Muscle of back (tissue), 3 donors: ENCODE measurements at regions not wholly inside any gene's neighbourhood (a gene's known extent, or its start where the extent isn't known, plus 50 kb on each side); places are given as distances from the start of the nearest gene placed in this dataset.
A peak's percentile ranks its signal among the peaks of the same experiment; 100 is the strongest.
"Not testable (repeated sequence)": the region's sequence is repeated elsewhere in the genome, so short reads cannot be mapped to it uniquely, and the experiment has no call there.

Experiments used
- DNase-seq, 3 donors: peaks; one replicate each; pipeline versions ENCODE4 v3.0.0 to v3.0.0-alpha.2; 2013

DNA sequence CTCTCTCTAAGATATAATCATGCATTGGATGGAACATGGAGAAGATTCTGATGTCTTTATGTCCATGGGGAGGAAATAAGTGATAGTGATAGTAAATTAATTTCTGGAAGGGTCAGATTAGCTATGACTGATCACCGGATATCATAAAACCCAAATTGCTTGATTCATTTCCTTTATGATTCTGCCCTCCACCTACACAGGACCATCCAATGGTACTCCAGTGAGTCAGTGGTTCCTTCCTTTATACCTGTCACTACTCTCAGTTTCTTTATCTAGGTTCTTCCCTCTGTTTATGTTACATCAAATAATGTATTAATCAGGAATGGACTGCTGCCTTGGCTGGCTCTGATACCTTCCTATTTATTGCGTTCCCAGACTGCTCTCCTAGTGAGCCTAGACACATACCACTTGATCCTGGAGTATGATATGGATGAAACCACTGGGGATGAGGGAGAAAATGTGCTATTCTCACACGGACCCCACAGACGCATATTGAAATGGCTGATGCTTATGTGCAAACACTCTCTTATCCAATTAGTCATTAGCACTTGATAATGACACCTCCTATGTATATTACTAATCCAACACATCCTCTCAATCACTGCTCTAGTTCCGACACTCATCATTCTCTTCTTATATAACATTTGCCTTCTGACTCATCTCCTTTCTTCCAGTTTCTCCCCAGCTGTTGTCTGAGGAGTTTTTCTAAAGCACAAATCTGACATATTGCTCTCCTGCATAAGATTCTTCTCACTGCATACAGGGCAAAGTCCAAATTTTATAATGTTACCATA lies 315.6 kb downstream of the INSIG2 start:
- DNase-seq = no peak

DNA sequence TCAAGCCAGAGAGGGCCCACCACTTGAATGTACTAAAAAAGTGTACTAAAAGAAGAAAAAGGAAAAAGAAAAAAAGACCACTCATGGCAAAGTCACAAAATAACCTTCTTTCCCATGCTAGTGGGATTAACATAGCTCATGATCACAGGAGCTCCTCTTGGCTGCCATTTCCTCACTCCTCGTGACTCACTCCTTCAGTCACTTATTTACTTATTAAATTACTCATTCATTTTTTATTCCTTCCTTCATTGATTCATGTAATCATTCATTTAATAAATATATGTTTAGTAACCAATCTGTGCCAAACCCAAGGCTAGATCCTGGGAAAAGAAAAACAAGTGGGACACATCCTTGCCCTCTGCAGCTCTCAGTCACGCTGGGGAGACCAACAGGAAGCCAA lies 300.5 kb downstream of the INSIG2 start:
- DNase-seq = peak in 1 of 3 donors; percentile 14

DNA sequence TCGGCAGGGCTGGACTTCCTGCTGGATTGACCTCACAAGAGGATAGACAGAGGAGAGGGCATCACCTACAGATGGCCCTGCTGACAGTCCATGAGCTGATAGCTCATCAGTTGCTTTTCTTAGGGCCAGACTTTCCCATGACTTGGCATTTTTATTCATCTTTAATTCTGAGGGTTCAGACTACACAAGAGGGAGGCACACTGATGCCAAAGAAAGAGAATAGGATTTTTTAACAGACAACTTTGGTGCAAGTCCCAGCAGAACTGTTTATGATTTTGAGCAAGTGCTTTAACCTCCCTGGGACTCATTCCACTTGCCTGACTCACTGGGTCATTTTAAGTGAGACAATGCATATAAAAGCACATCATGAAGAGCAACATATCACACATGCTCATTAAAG lies 299.2 kb downstream of the INSIG2 start:
- peak in 1 of 3 donors; percentile 59 for DNase-seq

DNA sequence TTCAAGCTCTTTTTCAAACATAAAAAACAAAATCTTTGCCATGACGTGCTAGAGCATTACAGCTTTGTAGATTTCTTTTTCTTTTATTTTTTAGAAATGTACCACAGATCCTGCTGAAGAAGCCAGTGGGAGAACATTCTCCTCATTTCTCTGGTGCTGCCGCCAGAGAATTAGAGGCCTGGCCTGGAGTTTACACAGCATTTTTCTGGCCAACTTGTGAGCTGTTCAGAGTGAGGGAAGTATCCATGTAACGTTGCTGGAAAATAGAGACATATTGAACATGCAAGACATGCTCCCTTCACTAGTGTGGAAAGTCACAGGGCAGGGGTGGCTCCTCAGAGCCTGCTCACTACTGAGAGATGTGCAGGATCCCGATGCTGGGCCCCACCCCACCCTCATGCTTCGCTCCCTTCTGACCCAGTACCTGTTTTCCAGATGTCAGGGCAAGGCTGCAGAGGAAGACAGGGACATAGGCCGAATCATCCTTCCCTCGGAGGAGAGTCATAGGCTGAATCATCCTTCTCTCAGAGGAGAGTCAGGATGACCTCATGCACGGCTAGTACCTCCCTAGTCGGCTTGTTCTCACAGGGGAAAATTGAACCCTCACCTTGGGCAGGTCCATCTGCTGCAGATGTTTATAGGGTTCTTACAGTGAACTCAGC lies 298.5 kb downstream of the INSIG2 start:
- DNase-seq = peak; percentile 56 to 66 (median 59)

DNA sequence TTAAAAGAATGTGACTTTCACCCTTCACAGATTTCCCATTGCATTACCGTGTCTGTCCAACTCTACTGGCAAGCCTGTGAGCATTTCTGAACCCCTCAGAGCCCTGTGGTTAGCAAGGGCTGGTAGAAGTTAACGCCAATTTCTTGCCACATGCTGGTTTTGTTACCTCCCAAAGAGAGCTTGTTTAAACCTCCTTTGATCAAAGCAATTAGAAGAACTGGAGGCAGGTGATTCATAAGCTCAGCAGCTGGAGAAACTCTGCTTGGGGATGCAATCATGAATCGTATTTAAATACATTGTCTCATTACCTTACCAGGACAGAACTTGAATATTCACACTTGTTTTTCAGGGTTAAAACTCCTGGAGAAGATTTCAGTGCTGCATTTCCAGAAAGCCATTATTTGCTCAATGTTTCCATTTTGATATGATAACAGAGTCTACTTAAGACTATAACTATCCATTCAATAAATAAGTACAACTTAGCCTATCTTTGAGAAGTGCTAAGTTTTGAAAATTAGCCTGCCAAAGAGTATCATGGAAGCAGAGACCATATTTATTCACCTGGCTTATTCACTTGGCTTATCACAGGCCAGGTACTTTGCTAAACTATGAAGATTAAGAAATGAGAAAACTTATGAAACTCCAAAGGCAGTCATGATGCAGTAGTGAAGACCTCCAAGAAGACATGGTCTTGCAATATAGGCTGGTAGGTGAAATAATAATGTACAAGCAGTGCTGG lies 292.8 kb downstream of the INSIG2 start:
- DNase-seq = no peak

DNA sequence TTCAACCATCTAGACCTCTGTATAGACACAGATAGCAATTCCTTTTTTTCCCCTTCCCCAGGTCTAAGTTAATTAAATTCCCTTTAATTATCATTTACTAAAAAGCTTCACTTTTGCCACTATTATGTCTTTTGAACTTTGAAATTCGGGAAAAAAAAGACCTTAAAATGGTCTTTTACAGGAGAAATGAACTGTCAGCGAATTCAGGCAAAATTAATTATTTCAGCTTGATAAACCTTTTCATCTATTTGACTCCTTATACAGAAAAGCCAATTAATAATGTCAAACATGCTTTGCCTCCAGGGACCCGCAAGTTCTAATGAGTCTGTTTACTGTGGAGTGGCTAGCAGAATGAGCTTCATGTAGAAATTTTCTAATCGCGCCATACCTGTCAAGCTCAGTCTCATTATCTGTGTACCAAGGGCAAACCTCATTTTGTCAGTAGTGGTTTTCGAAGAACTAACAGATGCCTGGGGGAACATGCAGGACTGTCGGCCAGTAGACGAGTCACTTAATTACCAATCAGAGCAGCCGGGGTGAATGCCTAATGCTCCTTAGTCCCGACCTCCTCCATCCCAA lies 287.7 kb downstream of the INSIG2 start:
- DNase-seq = no peak

DNA sequence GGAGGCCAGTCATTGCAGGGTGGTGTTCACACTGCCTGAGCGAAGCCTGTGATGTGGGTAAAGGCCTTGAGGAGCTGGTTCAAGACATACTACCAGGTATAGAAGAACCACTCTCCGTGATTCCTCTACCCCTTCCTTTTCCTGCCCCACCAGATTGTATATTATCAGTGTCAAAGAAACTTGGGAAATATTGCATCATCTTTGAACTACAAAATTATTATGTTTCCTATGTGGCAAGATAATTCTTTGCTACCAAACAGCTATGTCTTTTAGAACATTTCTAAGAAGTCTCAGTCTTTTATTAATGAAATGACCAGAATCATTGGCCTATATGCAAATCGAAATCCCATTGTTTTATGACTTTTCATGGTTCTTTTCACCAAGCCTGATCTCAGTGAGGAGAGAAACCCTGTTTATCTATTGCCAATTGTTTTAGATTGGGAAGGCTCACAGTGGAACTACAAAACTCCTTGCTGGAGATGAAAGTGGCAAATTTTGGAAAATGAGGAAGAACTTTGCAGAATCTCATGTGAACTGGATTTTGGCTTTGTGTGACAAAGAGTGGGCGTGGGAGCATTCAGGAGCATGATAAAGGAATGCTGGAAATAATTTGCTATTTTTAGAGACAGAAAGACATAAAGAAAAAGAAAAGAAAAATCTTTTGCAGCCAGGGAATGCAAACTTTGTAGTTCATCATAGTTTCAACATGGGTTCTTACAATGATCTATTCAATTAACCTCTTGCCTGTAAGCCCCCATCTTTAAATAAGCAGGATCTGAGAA lies 286.9 kb downstream of the INSIG2 start:
- DNase-seq = peak in 1 of 3 donors; percentile 23

DNA sequence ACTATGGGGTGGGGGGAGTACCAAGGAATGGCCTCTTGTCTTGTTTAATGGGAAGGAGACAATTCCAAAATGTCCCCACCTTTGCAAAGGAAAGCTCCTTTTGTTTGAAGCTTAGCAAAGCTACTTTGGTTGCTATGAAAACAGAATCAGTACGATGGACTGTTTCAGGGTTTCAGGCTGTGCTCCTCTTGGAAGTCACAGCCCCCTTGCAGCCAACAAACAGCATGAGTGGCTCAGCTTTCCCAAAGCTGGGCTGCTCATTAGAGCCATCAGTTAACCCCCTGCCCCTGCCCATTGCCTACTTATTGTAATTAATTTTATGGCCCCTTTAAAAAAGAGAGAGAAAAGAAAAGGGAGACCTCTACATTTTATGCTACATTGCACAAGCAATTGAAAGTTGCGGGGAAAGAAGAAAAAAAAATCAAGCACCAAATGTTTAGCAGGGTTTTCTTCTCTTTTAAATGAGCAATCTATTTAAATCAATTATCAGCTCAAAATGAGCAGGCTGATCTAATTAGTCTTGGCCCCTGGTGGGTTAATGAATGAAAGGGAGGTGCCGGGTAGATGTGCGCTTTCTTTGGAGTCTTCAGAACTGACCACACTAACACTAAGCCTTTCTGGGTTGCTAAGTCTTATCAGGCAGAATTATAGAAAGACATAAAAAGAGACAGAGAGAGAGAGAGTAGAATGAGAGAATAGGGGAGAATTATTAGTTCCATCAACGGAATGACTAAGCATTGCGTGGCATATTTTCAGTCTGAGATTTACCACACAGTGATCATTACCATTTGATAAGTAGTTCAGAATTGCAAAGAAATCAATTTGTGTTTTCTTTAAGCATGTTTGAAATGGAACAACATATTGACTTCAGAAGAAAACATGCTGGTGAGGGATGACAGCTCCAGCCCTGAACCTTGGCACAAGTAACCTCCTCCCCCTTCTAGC lies 284.9 kb downstream of the INSIG2 start:
- DNase-seq = no peak

DNA sequence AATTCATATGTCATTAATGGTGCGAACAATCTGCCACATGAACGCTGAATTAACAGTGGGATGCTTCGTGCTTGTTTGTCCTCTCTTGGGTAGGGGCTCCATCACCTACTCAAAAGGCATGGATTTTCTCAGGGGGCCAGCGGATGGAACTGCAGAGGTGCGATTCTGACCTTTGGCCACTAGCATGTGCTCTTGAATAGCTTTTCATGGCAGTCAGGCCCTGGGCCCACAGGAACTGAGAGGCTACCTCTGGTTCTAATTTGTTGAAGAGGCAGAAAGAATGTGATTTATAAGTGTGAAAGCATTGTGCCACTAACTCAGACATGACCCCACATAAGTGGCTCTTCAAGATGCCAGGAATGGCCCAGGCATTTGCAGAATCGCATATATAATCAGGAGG lies 283.2 kb downstream of the INSIG2 start:
- DNase-seq = peak; percentile 41 to 56 (median 47)

DNA sequence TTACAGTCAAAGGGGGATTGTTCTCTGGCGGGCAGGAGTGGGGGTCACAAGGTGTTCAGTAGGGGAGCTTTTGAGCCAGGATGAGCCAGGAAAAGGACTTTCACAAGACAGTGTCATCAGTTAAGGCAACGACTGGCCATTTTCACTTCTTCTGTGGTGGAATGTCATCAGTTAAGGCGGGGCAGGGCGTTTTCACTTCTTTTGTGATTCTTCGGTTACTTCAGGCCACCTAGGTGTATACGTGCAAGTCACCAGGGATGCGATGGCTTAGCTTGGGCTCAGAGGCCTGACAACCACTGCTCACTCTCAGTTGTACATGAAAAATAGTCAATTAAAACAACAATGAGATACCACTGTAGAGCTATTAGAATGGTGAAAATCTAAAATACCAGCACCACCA lies 281.2 kb downstream of the INSIG2 start:
- not testable (repeated sequence) for DNase-seq

DNA sequence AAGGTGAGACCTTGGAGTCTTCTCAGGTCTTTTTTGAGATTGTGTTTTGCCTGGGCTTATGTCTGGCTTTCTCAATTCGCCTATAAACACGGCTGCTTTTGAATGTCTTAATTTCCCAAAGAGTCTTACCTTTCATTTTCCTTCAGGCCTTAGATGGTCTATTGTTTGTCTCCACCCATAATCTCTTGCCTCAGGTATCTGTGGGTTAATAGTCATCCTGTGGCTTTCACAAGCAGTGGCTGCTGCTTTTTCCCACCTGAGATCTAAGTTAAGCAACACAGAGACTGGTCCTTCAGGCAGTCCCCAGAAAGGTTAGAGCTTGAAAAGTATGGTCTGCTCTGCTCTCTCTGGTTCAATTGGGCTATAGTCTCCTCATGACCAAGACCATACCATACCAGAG lies 275.3 kb downstream of the INSIG2 start:
- no peak for DNase-seq

DNA sequence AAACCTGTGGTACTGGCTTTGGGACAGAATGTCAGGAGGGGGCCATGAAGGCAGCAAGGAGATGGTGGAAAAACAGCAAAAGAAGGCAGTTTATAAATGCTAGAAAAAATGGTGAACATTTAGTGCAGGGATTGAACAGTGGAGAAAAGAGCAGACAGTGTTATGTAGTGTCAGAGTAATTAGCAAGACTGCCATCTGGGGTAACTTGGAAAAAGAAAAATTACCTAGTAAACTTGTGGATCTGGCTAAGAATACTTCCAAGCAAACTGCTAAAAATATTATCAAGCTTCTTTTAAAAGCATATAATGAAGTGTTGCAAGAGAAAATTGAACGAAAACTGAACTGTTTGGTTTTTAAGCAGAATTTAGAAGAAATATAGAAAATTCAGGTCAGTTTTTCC lies 267.8 kb downstream of the INSIG2 start:
- no peak for DNase-seq

DNA sequence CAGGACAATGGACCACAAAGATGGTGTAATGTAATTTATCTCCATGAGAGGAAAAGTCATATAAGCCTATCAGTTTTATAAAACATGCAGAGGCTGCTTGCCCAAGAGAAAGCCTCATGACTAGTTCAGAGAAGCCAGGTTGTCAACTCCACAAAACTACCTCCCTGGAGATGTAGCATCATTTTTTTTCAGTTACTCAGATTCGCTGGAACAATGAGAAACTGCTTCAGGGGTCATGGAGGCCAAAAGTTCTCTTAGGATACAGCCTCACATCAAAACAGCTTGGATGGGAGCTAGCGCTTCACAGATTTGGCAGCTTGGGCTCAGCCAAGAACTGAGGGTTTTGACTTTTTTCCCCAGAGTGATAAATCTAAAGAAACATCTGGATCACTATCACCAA lies 263.5 kb downstream of the INSIG2 start:
- no peak for DNase-seq

DNA sequence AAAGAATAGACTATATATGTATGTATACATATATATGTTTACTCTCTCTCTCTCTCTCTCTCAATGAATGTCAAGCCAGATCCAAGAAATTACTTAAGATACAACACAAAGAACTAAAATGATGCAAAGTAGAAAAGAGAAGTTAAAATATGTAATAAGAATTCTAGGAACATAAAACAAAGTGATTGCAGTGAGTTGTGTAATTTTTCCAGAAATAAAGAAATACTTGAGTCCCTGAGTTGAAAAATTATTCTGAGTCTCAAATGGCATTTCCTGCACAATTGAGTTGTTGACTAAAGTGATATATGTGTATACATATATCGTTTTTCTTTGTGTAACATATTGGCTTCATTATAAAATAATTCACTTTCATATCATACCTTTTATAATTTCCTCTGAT lies 262.4 kb downstream of the INSIG2 start:
- no peak for DNase-seq

DNA sequence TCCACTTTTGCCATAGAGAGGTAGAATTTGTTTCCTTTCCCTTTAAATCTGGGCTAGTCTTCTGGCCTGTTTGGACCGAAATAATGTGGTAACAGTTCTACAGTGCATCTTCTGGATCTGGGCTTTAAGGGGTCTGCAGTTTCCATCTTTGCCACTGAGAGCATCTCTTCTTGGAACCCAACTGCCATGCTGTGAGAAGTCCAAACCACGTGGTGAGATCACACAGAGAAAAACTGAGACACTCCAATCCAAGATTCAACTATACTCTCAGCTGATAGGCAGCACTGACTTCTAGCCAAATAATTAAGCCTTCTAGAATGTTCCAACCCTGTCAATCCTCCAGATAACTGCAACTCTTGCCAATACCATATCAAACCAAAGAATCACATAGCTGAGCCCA lies 261.1 kb downstream of the INSIG2 start:
- no peak for DNase-seq

DNA sequence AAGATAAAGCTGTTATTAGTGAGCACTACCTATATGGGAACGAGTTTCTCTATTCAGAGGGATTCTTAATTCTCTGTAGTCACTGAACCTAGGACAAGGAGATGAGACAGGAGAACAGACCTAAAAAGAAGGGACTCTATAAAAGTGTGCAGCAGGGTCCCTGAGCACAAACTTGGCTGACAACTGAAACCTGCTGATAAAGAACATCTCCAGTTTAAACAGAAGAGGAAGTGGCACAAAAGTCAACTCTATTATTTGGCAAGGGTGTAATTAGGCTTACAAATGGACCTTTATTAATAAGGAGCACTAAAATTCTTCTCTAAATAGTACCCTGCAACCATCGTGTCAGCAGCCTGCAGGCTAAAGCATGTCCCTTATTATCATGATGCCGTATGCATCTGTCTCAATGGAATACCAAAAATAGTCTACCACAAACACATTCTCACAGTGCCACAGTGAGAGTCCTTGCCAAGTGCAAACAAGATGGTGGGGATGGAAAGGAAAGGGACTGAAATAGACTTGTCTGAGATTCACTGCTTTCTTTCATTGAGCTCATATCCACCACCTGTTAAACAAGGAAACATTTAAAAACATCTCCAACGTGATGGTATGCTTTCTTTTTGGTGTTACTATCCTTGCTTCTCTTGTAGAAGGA lies 260.2 kb downstream of the INSIG2 start:
- peak in 1 of 3 donors; percentile 14 for DNase-seq

DNA sequence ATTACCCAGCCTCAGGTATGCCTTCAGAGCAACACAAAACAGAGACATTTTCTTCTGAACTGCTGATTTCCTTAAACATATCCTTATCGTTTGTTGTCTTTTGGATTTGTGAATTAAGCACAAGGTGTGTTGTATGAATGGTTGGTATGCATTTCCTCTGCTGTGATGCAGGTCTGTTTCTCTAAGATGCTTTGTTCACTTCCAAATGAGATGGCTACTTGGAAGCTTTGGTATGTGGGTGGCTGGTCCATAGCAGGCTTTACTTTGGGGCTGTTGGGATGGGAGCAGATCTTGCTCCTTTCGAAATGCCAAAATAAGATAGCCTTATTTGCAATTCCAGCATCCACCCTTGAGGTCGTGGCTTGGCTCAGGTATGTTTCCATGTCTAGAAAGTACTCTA lies 257.2 kb downstream of the INSIG2 start:
- DNase-seq = no peak

DNA sequence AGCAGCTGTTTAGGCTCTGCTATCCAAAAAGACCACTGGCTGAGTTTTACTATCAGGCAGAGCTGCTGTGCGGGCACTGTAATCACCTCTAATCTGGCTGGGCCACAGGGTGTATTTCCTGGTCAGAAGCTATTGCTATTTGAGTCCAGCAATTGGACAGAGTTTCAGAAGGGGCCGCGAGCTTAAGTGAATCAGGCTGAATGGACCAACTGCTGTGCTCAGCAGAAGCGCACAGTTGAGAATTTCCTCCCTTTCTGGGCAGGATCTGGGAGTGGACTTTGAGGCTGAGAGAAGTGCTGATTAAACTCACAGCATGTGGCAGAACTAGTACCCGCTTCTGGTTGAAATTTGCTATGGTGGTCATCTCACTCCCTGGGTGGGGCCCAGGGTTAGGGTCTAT lies 251.8 kb downstream of the INSIG2 start:
- DNase-seq = no peak

DNA sequence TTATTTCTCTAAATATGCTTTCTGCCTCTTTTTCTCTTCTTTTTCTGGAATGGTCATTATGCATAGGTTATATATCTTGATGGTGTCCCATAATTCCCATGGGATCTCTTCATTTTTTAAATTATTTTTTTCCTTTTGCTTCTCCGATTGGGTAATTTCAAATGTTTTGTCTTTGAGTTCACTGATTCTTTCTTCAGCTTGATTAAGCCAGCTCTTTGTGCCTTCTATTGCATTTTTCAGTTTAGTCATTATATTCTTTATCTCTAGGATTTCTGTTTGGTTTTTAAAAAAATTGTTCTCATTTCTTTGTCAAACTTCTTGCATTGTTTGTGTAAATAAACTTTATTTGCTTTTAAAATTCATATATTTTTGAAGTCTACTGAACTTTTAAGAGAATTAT lies 251.1 kb downstream of the INSIG2 start:
- no peak for DNase-seq

DNA sequence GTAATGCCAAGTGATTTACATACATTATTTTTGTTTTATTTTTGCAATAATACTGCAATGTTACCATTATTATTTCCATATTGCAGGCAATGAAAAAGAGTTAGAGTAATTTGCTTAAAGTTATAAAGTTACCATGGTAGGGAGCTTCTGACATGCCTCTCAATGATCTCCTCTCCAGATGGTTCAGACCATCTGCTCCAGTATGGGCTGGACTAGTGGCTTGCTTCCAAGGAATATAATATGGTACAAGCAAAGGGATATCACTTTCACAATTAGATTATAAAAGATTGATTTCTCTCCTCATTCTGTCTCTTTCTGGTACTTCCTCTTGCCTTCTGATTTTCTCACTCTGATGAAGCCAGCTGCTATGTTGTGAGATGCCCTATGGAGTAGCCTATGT lies 245.4 kb downstream of the INSIG2 start:
- no peak for DNase-seq
